GM20000 (cell line): ENCODE measurements at regions not wholly inside any gene's neighbourhood (a gene's known extent, or its start where the extent isn't known, plus 50 kb on each side); places are given as distances from the start of the nearest gene placed in this dataset.

ENCODE experiments used
- DNase-seq: peaks from one replicate; pipeline ENCODE4 v3.0.0; 2012; ENCODE audit warnings: low spot score
- CTCF ChIP-seq: IDR thresholded peaks from 2 replicates; pipeline ENCODE4 v1.5.1; 2012; ENCODE audit warnings: mild to moderate bottlenecking, control low read depth; ENCODE audit errors: extremely low read depth, missing control alignments

GRCh38 chr2:16008856-16009255 lies 68.5 kb downstream of the MYCN start:
- TF ChIP-seq CTCF = no peak
- DNase-seq = no peak

- no peak for DNase-seq
- no peak for TF ChIP-seq CTCF
These were observed 68.0 kb downstream of the MYCN start for GRCh38 chr2:16008331-16008850.

- no peak for DNase-seq
- TF ChIP-seq CTCF = no peak
These were observed 67.0 kb downstream of the MYCN start for GRCh38 chr2:16007167-16007934.

- TF ChIP-seq CTCF = no peak
- DNase-seq = no peak
These were observed 66.3 kb downstream of the MYCN start for GRCh38 chr2:16006537-16007166.

GRCh38 chr2:16005816-16006536 lies 65.6 kb downstream of the MYCN start:
- no peak for DNase-seq
- TF ChIP-seq CTCF = no peak

- no peak for DNase-seq
- no peak for TF ChIP-seq CTCF
These were observed 65.0 kb downstream of the MYCN start for GRCh38 chr2:16005389-16005788.

GRCh38 chr2:16003809-16004208 lies 63.5 kb downstream of the MYCN start:
- no peak for DNase-seq
- no peak for TF ChIP-seq CTCF
